Gastrocnemius medialis (tissue), 4 donors: ENCODE measurements at regions not wholly inside any gene's neighbourhood (a gene's known extent, or its start where the extent isn't known, plus 50 kb on each side); places are given as distances from the start of the nearest gene placed in this dataset.

ENCODE experiments used
- ATAC-seq, 2 donors: fragments of 150-250 bp; one replicate each; pipeline ENCODE4 v1.9.1; 2016
- DNase-seq, 2 donors: peaks; one replicate each; pipeline ENCODE4 v3.0.0-alpha.2; 2019
- H3K27ac ChIP-seq, 4 donors: fragments of 200-600 bp; sonication (generic); 1 replicate in 1 of 4; 2 replicates in 3 of 4; pipeline ENCODE4 v1.5.1; 2016 to 2018; ENCODE audit warnings: mild to moderate bottlenecking in 2 of 4, moderate library complexity in 1 of 4
- H3K27me3 ChIP-seq, 3 donors: fragments of 200-600 bp; sonication (generic) in 2 of 3; 1 replicate in 1 of 3; 2 replicates in 2 of 3; pipeline versions ENCODE4 v1.5.1 to v1.6.0; 2016 to 2019; ENCODE audit warnings: mild to moderate bottlenecking in 1 of 3, moderate library complexity in 1 of 3
- H3K36me3 ChIP-seq, 2 donors: fragments of 200-600 bp; sonication (generic) in 1 of 2; one replicate each; pipeline ENCODE4 v1.5.1; 2017 to 2018
- H3K4me1 ChIP-seq, 2 donors: fragments of 200-600 bp; sonication (generic) in 1 of 2; one replicate each; pipeline ENCODE4 v1.5.1; 2016 to 2017; ENCODE audit warnings: mild to moderate bottlenecking in 2 of 2
- H3K4me3 ChIP-seq, 4 donors: fragments of 200-600 bp; sonication (generic) in 3 of 4; 1 replicate in 1 of 4; 2 replicates in 3 of 4; pipeline ENCODE4 v1.5.1; 2016 to 2019; ENCODE audit warnings: mild to moderate bottlenecking in 2 of 4
- H3K9me3 ChIP-seq, 3 donors: fragments of 200-600 bp; sonication (generic) in 2 of 3; 1 replicate in 1 of 3; 2 replicates in 2 of 3; pipeline ENCODE4 v1.5.1; 2016 to 2019
- CTCF ChIP-seq, 5 experiments: fragments of 450-650 bp in 3 of 5; fragments of 200-600 bp in 2 of 5; sonication (generic) in 2 of 5; IDR thresholded peaks in 4 of 5; conservative IDR thresholded peaks in 1 of 5; 1 replicate in 4 of 5; 2 replicates in 1 of 5; pipeline ENCODE4 v1.5.1; 2016 to 2019; ENCODE audit warnings: antibody characterized with exemption in 5 of 5, mild to moderate bottlenecking in 3 of 5, moderate library complexity in 3 of 5
- POLR2A ChIP-seq, 2 donors: fragments of 450-650 bp; IDR thresholded peaks; one replicate each; pipeline ENCODE4 v1.6.1; 2017; ENCODE audit warnings: antibody characterized with exemption in 2 of 2, mild to moderate bottlenecking in 2 of 2, moderate library complexity in 2 of 2
- in situ Hi-C, 4 donors: fragments of 200-750 bp; cut with MboI; loops; one replicate each; pipeline versions ENCODE4 v1.15.0 to v1.8.0; 2017; ENCODE audit warnings: low sequenced_read_pairs in 4 of 4
- intact Hi-C: fragments of 100-400 bp; cut with DNase I; formaldehyde crosslinking; loops from one replicate; pipeline ENCODE4 v1.15.1; 2023; ENCODE audit warnings: low total_unique reads

GRCh38 chr9:106722051-106722753, 140.8 kb upstream of the ZNF462 start:
- intact Hi-C loops, result no loop called here
- ATAC-seq, result no peak

GRCh38 chr9:106723926-106724325, 139.0 kb upstream of the ZNF462 start:
- TF ChIP-seq CTCF (IDR thresholded peaks at IDR 0.05 in 4 of 5, conservative IDR thresholded peaks at IDR 0.05 in 1 of 5), result no peak
- TF ChIP-seq POLR2A (IDR thresholded peaks at IDR 0.05), result no peak
- Histone ChIP-seq H3K4me3 (no peak overlapping the region), H3K36me3 (no peaks in the 10 kb centered on the region), H3K27me3 (no peaks in the 10 kb centered on the region), H3K27ac (no peak overlapping the region), H3K4me1 (peaks cover 31 to 43% of the 10 kb centered on the region in 2 donors), H3K9me3 (no peaks in the 10 kb centered on the region)
- in situ Hi-C loops (no loop called here), intact Hi-C loops (no loop called here)
- ATAC-seq (no peak), DNase-seq (no peak)

More at GRCh38 chr9:106722051-106722753, 140.8 kb upstream of the ZNF462 start:
- no peak overlapping the region for H3K4me3 ChIP-seq
- no peak for DNase-seq
- TF ChIP-seq CTCF (IDR thresholded peaks at IDR 0.05 in 4 of 5, conservative IDR thresholded peaks at IDR 0.05 in 1 of 5) (no peak), POLR2A (IDR thresholded peaks at IDR 0.05) (no peak)
- no peaks in the 10 kb centered on the region for H3K36me3 ChIP-seq
- in situ Hi-C loops, result no loop called here
- H3K27me3 ChIP-seq, result no peaks in the 10 kb centered on the region
- no peak overlapping the region for H3K27ac ChIP-seq
- H3K4me1 ChIP-seq, result peaks cover 29% of the 10 kb centered on the region in 2 donors
- H3K9me3 ChIP-seq, result no peaks in the 10 kb centered on the region

GRCh38 chr9:106724566-106724965, 138.4 kb upstream of the ZNF462 start:
- no peak for ATAC-seq
- Histone ChIP-seq H3K27ac (peak overlapping the region in 2 of 4 donors; percentile 12 to 75), H3K9me3 (no peaks in the 10 kb centered on the region), H3K36me3 (no peaks in the 10 kb centered on the region), H3K4me3 (no peak overlapping the region), H3K4me1 (peaks cover 33 to 50% of the 10 kb centered on the region in 2 donors), H3K27me3 (no peaks in the 10 kb centered on the region)
- DNase-seq, result no peak
- intact Hi-C loops (no loop called here), in situ Hi-C loops (no loop called here)
- TF ChIP-seq POLR2A (IDR thresholded peaks at IDR 0.05) (no peak), CTCF (IDR thresholded peaks at IDR 0.05 in 4 of 5, conservative IDR thresholded peaks at IDR 0.05 in 1 of 5) (no peak)

DNA sequence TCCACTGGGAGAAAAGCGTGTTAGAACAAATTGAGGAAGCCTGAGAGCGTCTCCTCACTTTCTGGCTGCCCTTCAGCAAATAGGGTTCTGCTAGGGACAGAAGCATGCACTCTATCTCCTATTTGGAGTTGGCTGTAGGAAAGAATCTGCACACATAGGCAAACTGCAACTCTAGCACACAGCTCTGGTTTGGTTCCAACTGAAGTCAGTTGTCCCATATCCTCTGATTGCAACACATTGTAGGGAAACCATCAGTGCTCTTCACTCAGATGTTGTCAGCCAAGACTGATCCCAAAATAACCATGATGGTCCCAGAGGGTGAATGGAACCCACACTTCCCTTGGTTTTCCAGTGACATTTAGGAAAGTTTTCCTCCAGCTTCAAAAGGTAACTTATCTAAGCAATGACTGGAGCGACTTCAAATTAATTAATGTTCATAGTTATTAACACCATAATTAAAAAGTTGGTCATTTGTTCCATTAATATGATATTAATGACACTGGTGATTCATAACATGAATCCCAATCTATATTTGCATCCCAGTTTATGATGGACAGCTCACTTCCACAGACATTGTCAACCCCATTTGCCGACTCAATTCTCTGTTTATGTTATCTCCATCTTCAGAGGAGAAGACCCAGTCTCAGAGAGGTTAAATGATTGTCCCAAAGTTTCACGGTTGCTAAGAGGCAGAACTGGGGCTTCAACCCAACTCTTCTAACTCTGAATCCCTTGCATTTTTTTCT, 136.7 kb upstream of the ZNF462 start:
- in situ Hi-C loops (no loop called here), intact Hi-C loops (loop anchor here (2.0 to 5.0 kb wide), 2 partner anchors 49 to 135 kb away; no protein-coding TSS in a partner anchor)
- DNase-seq, result peak; percentile 46 to 67
- TF ChIP-seq CTCF (IDR thresholded peaks at IDR 0.05 in 4 of 5, conservative IDR thresholded peaks at IDR 0.05 in 1 of 5), result no peak
- no peak for TF ChIP-seq POLR2A (IDR thresholded peaks at IDR 0.05)
- Histone ChIP-seq H3K27me3 (no peaks in the 10 kb centered on the region), H3K36me3 (no peaks in the 10 kb centered on the region), H3K27ac (peak overlapping the region; percentile 74 to 80 (median 77)), H3K4me1 (peaks cover 33 to 56% of the 10 kb centered on the region in 2 donors), H3K9me3 (no peaks in the 10 kb centered on the region), H3K4me3 (no peak overlapping the region)
- peak; percentile 97 to 98 for ATAC-seq
